OCI-LY7 (cell line): ENCODE measurements at regions not wholly inside any gene's neighbourhood (a gene's known extent, or its start where the extent isn't known, plus 50 kb on each side); places are given as distances from the start of the nearest gene placed in this dataset.

ENCODE experiments used
- BruUV-seq: library from RNA; stranded (reverse); fragments of 400-500 nt; replicated peaks from 2 replicates; lab custom pipeline; 2021; lab: Mats Ljungman, UMichigan
- CTCF ChIA-PET: fragments of 300-600 bp; sonication (Branson Sonifier 250); formaldehyde crosslinking; loops from one replicate; lab custom pipeline; 2022; ENCODE audit warnings: antibody characterized with exemption; ENCODE audit not compliant: unreplicated experiment; lab: Charles Lee
- POLR2A ChIA-PET: fragments of 300-600 bp; sonication (Branson Sonifier 250); formaldehyde crosslinking; loops from one replicate; lab custom pipeline; 2022; ENCODE audit warnings: antibody characterized with exemption; lab: Charles Lee
- DNase-seq: peaks from one replicate; pipeline ENCODE4 v3.0.0-alpha.2; 2015; ENCODE audit warnings: low spot score
- H2AFZ ChIP-seq: fragments of 200-600 bp; sonication (generic), shearing (Covaris generic); 2 replicates; pipeline ENCODE4 v1.6.1; 2014; ENCODE audit warnings: mild to moderate bottlenecking, antibody characterized with exemption, low read length, moderate library complexity
- H3K27ac ChIP-seq: fragments of 200-600 bp; sonication (generic); 2 replicates; pipeline ENCODE4 v1.5.1; 2014; ENCODE audit warnings: mixed run types, low read depth, mild to moderate bottlenecking, moderate library complexity, low read length, inconsistent platforms; ENCODE audit not compliant: poor library complexity, severe bottlenecking
- H3K36me3 ChIP-seq: fragments of 200-600 bp; sonication (generic); 2 replicates; pipeline ENCODE4 v1.6.1; 2014; ENCODE audit warnings: mild to moderate bottlenecking, antibody characterized with exemption, low read length, moderate library complexity, mixed read lengths; ENCODE audit not compliant: insufficient read depth
- H3K4me1 ChIP-seq: fragments of 200-600 bp; sonication (generic); 2 replicates; pipeline ENCODE4 v1.5.1; 2014; ENCODE audit warnings: mild to moderate bottlenecking, low read length; ENCODE audit not compliant: insufficient read depth, poor library complexity, severe bottlenecking
- H3K4me2 ChIP-seq: fragments of 200-600 bp; sonication (generic); 2 replicates; pipeline ENCODE4 v1.6.1; 2014; ENCODE audit warnings: mild to moderate bottlenecking, low read length
- H3K4me3 ChIP-seq: fragments of 200-600 bp; sonication (generic); 2 replicates; pipeline ENCODE4 v1.5.1; 2014; ENCODE audit warnings: mild to moderate bottlenecking, low read depth, low read length; ENCODE audit not compliant: poor library complexity, severe bottlenecking
- H3K79me2 ChIP-seq: fragments of 200-600 bp; sonication (generic); 2 replicates; pipeline ENCODE4 v1.6.1; 2016; ENCODE audit warnings: low read depth, mild to moderate bottlenecking, low read length, moderate library complexity, mixed read lengths; ENCODE audit not compliant: insufficient read depth
- H3K9me2 ChIP-seq: fragments of 200-600 bp; sonication (generic); 2 replicates; pipeline ENCODE4 v1.6.1; 2016; ENCODE audit warnings: mild to moderate bottlenecking, low read length, mixed read lengths; ENCODE audit not compliant: insufficient read depth
- H3K9me3 ChIP-seq: fragments of 200-600 bp; sonication (generic); 2 replicates; pipeline ENCODE4 v1.6.1; 2014; ENCODE audit warnings: mild to moderate bottlenecking, mixed run types, low read length, mixed read lengths
- H4K20me1 ChIP-seq: fragments of 200-600 bp; sonication (generic); 2 replicates; pipeline ENCODE4 v1.6.1; 2014; ENCODE audit warnings: mild to moderate bottlenecking, antibody characterized with exemption, low read length, moderate library complexity, mixed read lengths; ENCODE audit not compliant: insufficient read depth
- CTCF ChIP-seq: fragments of 200-600 bp; sonication (generic); conservative IDR thresholded peaks from 2 replicates; pipeline ENCODE4 v1.5.1; 2014; ENCODE audit warnings: mild to moderate bottlenecking, antibody characterized with exemption, low read length, moderate library complexity, mixed read lengths
- EZH2phosphoT487 ChIP-seq: fragments of 200-600 bp; sonication (generic); IDR thresholded peaks from 2 replicates; pipeline ENCODE4 v1.6.1; 2018; ENCODE audit warnings: low read depth, borderline replicate concordance, mild to moderate bottlenecking, mixed run types, antibody characterized with exemption, low read length, moderate library complexity, mixed read lengths
- intact Hi-C: fragments of 100-400 bp; cut with micrococcal nuclease; formaldehyde crosslinking; loops from one replicate; pipeline ENCODE4 v1.10.0; 2022; ENCODE audit not compliant: unreplicated experiment

GRCh38 chr3:103785017-103785416 lies 1350.2 kb downstream of the ZPLD1 start:
- ChIA-PET POLR2A (interaction anchor here (1.2 kb wide), 1 partner anchor 21 kb away, joined by 3 read pairs; no protein-coding TSS in a partner anchor), CTCF (no interaction called here)
- H2AFZ ChIP-seq = no peak overlapping the region
- H3K9me2 ChIP-seq = no peaks in the 10 kb centered on the region
- H3K4me2 ChIP-seq = no peak overlapping the region
- H3K4me3 ChIP-seq = no peak overlapping the region
- H3K36me3 ChIP-seq = no peaks in the 10 kb centered on the region
- no peak for TF ChIP-seq CTCF
- no peak for TF ChIP-seq EZH2phosphoT487
- BruUV-seq = no TSS peak
- H4K20me1 ChIP-seq = no peaks in the 10 kb centered on the region
- no peak for DNase-seq
- H3K4me1 ChIP-seq = no peaks in the 10 kb centered on the region
- no peaks in the 10 kb centered on the region for H3K9me3 ChIP-seq
- H3K79me2 ChIP-seq = no peaks in the 10 kb centered on the region
- intact Hi-C loops = no loop called here
- no peak overlapping the region for H3K27ac ChIP-seq

- no peak for DNase-seq
- H4K20me1 ChIP-seq = no peaks in the 10 kb centered on the region
- no peaks in the 10 kb centered on the region for H3K4me1 ChIP-seq
- no peaks in the 10 kb centered on the region for H3K9me3 ChIP-seq
- no peak overlapping the region for H3K4me2 ChIP-seq
- BruUV-seq = no TSS peak
- H3K9me2 ChIP-seq = no peaks in the 10 kb centered on the region
- intact Hi-C loops = no loop called here
- TF ChIP-seq CTCF (no peak), EZH2phosphoT487 (no peak)
- H3K36me3 ChIP-seq = no peaks in the 10 kb centered on the region
- H3K4me3 ChIP-seq = no peak overlapping the region
- ChIA-PET CTCF (no interaction called here), POLR2A (no interaction called here)
- no peak overlapping the region for H3K27ac ChIP-seq
- no peaks in the 10 kb centered on the region for H3K79me2 ChIP-seq
- H2AFZ ChIP-seq = no peak overlapping the region
Observed at GRCh38 chr3:103785537-103785936, 1350.7 kb downstream of the ZPLD1 start.

- Histone ChIP-seq H3K4me1 (no peaks in the 10 kb centered on the region), H3K36me3 (no peaks in the 10 kb centered on the region), H2AFZ (no peak overlapping the region), H3K27ac (no peak overlapping the region), H3K4me2 (no peak overlapping the region), H3K4me3 (no peak overlapping the region), H3K79me2 (no peaks in the 10 kb centered on the region), H4K20me1 (no peaks in the 10 kb centered on the region), H3K9me2 (no peaks in the 10 kb centered on the region), H3K9me3 (no peaks in the 10 kb centered on the region)
- ChIA-PET POLR2A (no interaction called here), CTCF (no interaction called here)
- intact Hi-C loops = no loop called here
- BruUV-seq = no TSS peak
- TF ChIP-seq EZH2phosphoT487 = no peak
- no peak for TF ChIP-seq CTCF
- no peak for DNase-seq
Observed at GRCh38 chr3:103786296-103786695, 1351.5 kb downstream of the ZPLD1 start.
